Fibroblast of lung (primary cell): ENCODE measurements at regions not wholly inside any gene's neighbourhood (a gene's known extent, or its start where the extent isn't known, plus 50 kb on each side); places are given as distances from the start of the nearest gene placed in this dataset.

Source experiments
- EZH2 ChIP-seq: IDR thresholded peaks from 2 replicates; pipeline ENCODE4 v1.5.1; 2012; ENCODE audit warnings: low read length, control low read depth, mild to moderate bottlenecking; ENCODE audit errors: missing control alignments
- TF ChIP-seq, protein P1 (sequence below), 2 donors: IDR thresholded peaks in 1 of 2; conservative IDR thresholded peaks in 1 of 2; 1 replicate in 1 of 2; 2 replicates in 1 of 2; pipeline ENCODE4 v1.5.1; 2011 to 2012; ENCODE audit warnings: low read length in 2 of 2, control low read depth in 1 of 2, inconsistent platforms in 1 of 2, low read depth in 1 of 2, mild to moderate bottlenecking in 1 of 2

DNA sequence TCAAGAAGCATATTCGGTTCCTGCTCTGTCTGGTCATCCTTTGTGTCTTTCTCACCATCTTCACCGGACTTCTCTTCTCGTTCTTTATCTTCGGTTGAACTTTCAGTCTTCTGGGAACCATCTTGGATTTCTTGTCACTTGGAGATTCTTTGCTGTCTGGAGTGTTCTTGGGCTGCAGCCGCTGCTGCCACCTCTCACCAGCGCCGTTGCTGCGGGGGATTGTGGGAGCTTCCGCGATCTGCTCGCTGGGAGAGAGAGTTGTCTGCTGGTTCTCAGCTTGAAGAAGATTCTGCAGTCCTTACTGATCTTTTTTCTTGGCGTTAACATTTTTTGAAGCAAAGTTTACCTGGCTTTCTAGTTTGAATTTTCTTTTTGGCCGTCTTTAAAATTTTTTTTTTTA lies 1165.2 kb upstream of the PRMT6 start:
- TF ChIP-seq, protein P1, sequence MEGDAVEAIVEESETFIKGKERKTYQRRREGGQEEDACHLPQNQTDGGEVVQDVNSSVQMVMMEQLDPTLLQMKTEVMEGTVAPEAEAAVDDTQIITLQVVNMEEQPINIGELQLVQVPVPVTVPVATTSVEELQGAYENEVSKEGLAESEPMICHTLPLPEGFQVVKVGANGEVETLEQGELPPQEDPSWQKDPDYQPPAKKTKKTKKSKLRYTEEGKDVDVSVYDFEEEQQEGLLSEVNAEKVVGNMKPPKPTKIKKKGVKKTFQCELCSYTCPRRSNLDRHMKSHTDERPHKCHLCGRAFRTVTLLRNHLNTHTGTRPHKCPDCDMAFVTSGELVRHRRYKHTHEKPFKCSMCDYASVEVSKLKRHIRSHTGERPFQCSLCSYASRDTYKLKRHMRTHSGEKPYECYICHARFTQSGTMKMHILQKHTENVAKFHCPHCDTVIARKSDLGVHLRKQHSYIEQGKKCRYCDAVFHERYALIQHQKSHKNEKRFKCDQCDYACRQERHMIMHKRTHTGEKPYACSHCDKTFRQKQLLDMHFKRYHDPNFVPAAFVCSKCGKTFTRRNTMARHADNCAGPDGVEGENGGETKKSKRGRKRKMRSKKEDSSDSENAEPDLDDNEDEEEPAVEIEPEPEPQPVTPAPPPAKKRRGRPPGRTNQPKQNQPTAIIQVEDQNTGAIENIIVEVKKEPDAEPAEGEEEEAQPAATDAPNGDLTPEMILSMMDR (conservative IDR thresholded peaks at IDR 0.05 in 1 of 2, IDR thresholded peaks at IDR 0.05 in 1 of 2; ENCODE audit: low read depth in 1 of 2, low read length in 2 of 2): no peak
- no peak for TF ChIP-seq EZH2
